OCI-LY1 (cell line): ENCODE measurements at regions not wholly inside any gene's neighbourhood (a gene's known extent, or its start where the extent isn't known, plus 50 kb on each side); places are given as distances from the start of the nearest gene placed in this dataset.

ENCODE experiments used
- H2AFZ ChIP-seq: fragments of 200-600 bp; sonication (generic), shearing (Covaris generic); 2 replicates; pipeline ENCODE4 v1.6.0; 2014; ENCODE audit warnings: antibody characterized with exemption, mild to moderate bottlenecking, low read length
- H3F3A ChIP-seq: fragments of 200-600 bp; sonication (generic), shearing (Covaris generic); 2 replicates; pipeline ENCODE4 v1.6.0; 2014; ENCODE audit warnings: mild to moderate bottlenecking, antibody characterized with exemption, low read length, moderate library complexity; ENCODE audit not compliant: insufficient read depth
- H3K27ac ChIP-seq: fragments of 200-600 bp; sonication (generic); 2 replicates; pipeline ENCODE4 v1.5.1; 2014; ENCODE audit warnings: low read length, mixed run types, mild to moderate bottlenecking, low read depth; ENCODE audit not compliant: poor library complexity, severe bottlenecking
- H3K27me3 ChIP-seq: fragments of 200-600 bp; sonication (generic); 2 replicates; pipeline ENCODE4 v1.6.0; 2014; ENCODE audit warnings: antibody characterized with exemption, mild to moderate bottlenecking, low read length, moderate library complexity; ENCODE audit not compliant: insufficient read depth
- H3K36me3 ChIP-seq: fragments of 200-600 bp; sonication (generic); 2 replicates; pipeline ENCODE4 v1.6.1; 2014; ENCODE audit warnings: mild to moderate bottlenecking, antibody characterized with exemption, low read length, moderate library complexity, mixed read lengths; ENCODE audit not compliant: insufficient read depth
- H3K4me1 ChIP-seq: fragments of 200-600 bp; sonication (generic); 2 replicates; pipeline ENCODE4 v1.5.1; 2014; ENCODE audit warnings: mild to moderate bottlenecking, low read length, moderate library complexity; ENCODE audit not compliant: insufficient read depth, severe bottlenecking
- H3K4me2 ChIP-seq: fragments of 200-600 bp; sonication (generic), shearing (Covaris generic); 2 replicates; pipeline ENCODE4 v1.6.1; 2014; ENCODE audit warnings: low read length
- H3K4me3 ChIP-seq: fragments of 200-600 bp; sonication (generic); 2 replicates; pipeline ENCODE4 v1.5.1; 2014; ENCODE audit warnings: low read length, low read depth, mild to moderate bottlenecking, mixed read lengths; ENCODE audit not compliant: poor library complexity, severe bottlenecking
- H3K79me2 ChIP-seq: fragments of 200-600 bp; shearing (Covaris generic); 2 replicates; pipeline ENCODE4 v1.6.1; 2016; ENCODE audit warnings: mixed run types, low read length, mixed read lengths; ENCODE audit not compliant: insufficient read depth
- H3K9ac ChIP-seq: fragments of 200-600 bp; sonication (generic), shearing (Covaris generic); 2 replicates; pipeline ENCODE4 v1.6.1; 2014; ENCODE audit warnings: mild to moderate bottlenecking, low read length, mixed read lengths
- H3K9me2 ChIP-seq: fragments of 200-600 bp; sonication (generic), shearing (Covaris generic); 2 replicates; pipeline ENCODE4 v1.6.1; 2014; ENCODE audit warnings: low read depth, mild to moderate bottlenecking, low read length, mixed read lengths
- H3K9me3 ChIP-seq: fragments of 200-600 bp; shearing (Covaris generic); 2 replicates; pipeline ENCODE4 v1.6.1; 2014; ENCODE audit warnings: low read length, mixed read lengths
- H4K20me1 ChIP-seq: fragments of 200-600 bp; sonication (generic), shearing (Covaris generic); 2 replicates; pipeline ENCODE4 v1.6.0; 2016; ENCODE audit warnings: mild to moderate bottlenecking, low read length; ENCODE audit not compliant: insufficient read depth
- CTCF ChIP-seq: fragments of 200-600 bp; sonication (generic), shearing (Covaris generic); IDR thresholded peaks from 2 replicates; pipeline ENCODE4 v1.5.1; 2017; ENCODE audit warnings: mild to moderate bottlenecking, antibody characterized with exemption, low read length, moderate library complexity, mixed read lengths
- EZH2 ChIP-seq: fragments of 200-600 bp; sonication (generic), shearing (Covaris generic); IDR thresholded peaks from 2 replicates; pipeline ENCODE4 v1.8.0; 2017; ENCODE audit warnings: borderline replicate concordance, mixed run types, mild to moderate bottlenecking, antibody characterized with exemption, low read length, moderate library complexity, mixed read lengths

GRCh38 chr5:12367973-12368372, 463.7 kb upstream of the CTNND2 start:
- Histone ChIP-seq H3K9ac (no peak overlapping the region), H3K9me2 (no peaks in the 10 kb centered on the region), H3K9me3 (no peaks in the 10 kb centered on the region), H3F3A (no peaks in the 10 kb centered on the region), H3K79me2 (no peaks in the 10 kb centered on the region), H2AFZ (no peak overlapping the region), H3K36me3 (no peaks in the 10 kb centered on the region), H3K4me1 (no peaks in the 10 kb centered on the region), H4K20me1 (no peaks in the 10 kb centered on the region), H3K4me3 (no peak overlapping the region), H3K27ac (no peak overlapping the region), H3K4me2 (no peak overlapping the region), H3K27me3 (no peaks in the 10 kb centered on the region)
- TF ChIP-seq EZH2 (no peak), CTCF (no peak)

GRCh38 chr5:12360218-12360617, 456.0 kb upstream of the CTNND2 start:
- no peak overlapping the region for H3K9ac ChIP-seq
- no peak overlapping the region for H3K4me2 ChIP-seq
- no peak overlapping the region for H3K27ac ChIP-seq
- TF ChIP-seq CTCF (no peak), EZH2 (no peak)
- H3K79me2 ChIP-seq = no peaks in the 10 kb centered on the region
- H3K4me1 ChIP-seq = no peaks in the 10 kb centered on the region
- no peaks in the 10 kb centered on the region for H3K9me3 ChIP-seq
- no peaks in the 10 kb centered on the region for H3K27me3 ChIP-seq
- no peaks in the 10 kb centered on the region for H3K9me2 ChIP-seq
- H4K20me1 ChIP-seq = no peaks in the 10 kb centered on the region
- no peak overlapping the region for H3K4me3 ChIP-seq
- H3K36me3 ChIP-seq = no peaks in the 10 kb centered on the region
- no peak overlapping the region for H2AFZ ChIP-seq
- H3F3A ChIP-seq = no peaks in the 10 kb centered on the region

GRCh38 chr5:12358371-12359090, 454.3 kb upstream of the CTNND2 start:
- Histone ChIP-seq H3K9me3 (no peaks in the 10 kb centered on the region), H3K27ac (no peak overlapping the region), H3K79me2 (no peaks in the 10 kb centered on the region), H3K4me2 (no peak overlapping the region), H3K9me2 (no peaks in the 10 kb centered on the region), H3K27me3 (no peaks in the 10 kb centered on the region), H3F3A (no peaks in the 10 kb centered on the region), H2AFZ (no peak overlapping the region), H3K9ac (no peak overlapping the region), H3K36me3 (no peaks in the 10 kb centered on the region), H4K20me1 (no peaks in the 10 kb centered on the region), H3K4me3 (no peak overlapping the region), H3K4me1 (no peaks in the 10 kb centered on the region)
- TF ChIP-seq EZH2 (no peak), CTCF (no peak)
